ENCODE measurements at regions not wholly inside any gene's neighbourhood (a gene's known extent, or its start where the extent isn't known, plus 50 kb on each side); places are given as distances from the start of the nearest gene placed in this dataset.

DNA sequence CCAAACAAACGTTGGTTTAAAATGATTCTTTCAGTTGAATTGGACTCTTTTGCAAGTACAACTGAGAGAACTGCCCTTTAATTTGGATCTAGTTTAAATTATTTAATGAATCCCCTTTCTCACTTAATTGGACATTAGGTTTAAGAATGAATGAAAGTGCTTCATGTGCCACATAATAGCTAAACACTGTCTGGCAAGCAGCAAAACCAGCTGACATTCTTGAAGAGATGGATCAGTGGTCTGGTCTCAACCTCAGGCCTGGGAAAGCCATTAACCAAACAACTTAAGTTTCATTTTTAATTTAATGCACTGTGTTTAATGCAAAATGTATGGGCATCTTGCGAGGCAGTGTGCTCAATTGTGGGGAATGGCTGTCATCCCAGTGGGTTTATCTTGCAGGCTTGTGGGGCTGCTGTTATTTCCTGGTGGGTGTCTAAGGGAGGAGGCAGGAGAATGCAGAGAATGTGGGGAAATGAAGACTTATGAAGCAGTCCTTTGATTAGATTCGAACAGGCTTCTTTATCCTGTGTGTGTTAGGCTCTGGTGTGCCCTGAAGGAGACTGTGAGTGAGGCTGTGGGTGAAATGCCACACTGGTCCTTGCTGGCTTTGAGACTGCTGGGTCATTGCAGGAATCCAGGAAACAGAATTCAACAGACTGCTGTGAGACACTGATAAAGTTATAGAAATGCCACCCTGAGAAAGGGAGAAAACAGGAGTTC is 144.1 kb upstream of the PELI2 start:
- TF ChIP-seq POLR2A (IDR thresholded peaks at IDR 0.05), result no peak
- TF ChIP-seq, protein P1, sequence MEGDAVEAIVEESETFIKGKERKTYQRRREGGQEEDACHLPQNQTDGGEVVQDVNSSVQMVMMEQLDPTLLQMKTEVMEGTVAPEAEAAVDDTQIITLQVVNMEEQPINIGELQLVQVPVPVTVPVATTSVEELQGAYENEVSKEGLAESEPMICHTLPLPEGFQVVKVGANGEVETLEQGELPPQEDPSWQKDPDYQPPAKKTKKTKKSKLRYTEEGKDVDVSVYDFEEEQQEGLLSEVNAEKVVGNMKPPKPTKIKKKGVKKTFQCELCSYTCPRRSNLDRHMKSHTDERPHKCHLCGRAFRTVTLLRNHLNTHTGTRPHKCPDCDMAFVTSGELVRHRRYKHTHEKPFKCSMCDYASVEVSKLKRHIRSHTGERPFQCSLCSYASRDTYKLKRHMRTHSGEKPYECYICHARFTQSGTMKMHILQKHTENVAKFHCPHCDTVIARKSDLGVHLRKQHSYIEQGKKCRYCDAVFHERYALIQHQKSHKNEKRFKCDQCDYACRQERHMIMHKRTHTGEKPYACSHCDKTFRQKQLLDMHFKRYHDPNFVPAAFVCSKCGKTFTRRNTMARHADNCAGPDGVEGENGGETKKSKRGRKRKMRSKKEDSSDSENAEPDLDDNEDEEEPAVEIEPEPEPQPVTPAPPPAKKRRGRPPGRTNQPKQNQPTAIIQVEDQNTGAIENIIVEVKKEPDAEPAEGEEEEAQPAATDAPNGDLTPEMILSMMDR (IDR thresholded peaks at IDR 0.05), result no peak
